ENCODE measurements at regions not wholly inside any gene's neighbourhood (a gene's known extent, or its start where the extent isn't known, plus 50 kb on each side); places are given as distances from the start of the nearest gene placed in this dataset.

GRCh38 chr5:35303152-35303551 is 72.9 kb upstream of the PRLR start:
- H3K4me3 ChIP-seq (ENCODE audit: low read depth, low read length): no peak overlapping the region
- TF ChIP-seq CTCF (IDR thresholded peaks at IDR 0.05; ENCODE audit: insufficient read depth, low read depth, low read length, missing control alignments): no peak
- DNase-seq (ENCODE audit: low read depth): peak; percentile 64

- DNase-seq (ENCODE audit: low read depth): peak; percentile 78
- H3K4me3 ChIP-seq (ENCODE audit: low read depth, low read length): no peak overlapping the region
- no peak for TF ChIP-seq CTCF (IDR thresholded peaks at IDR 0.05; ENCODE audit: insufficient read depth, low read depth, low read length, missing control alignments)
Measured at GRCh38 chr5:35302544-35302943, 72.3 kb upstream of the PRLR start.

GRCh38 chr5:35297755-35298154 is 67.5 kb upstream of the PRLR start:
- no peak for DNase-seq (ENCODE audit: low read depth)
- no peak overlapping the region for H3K4me3 ChIP-seq (ENCODE audit: low read depth, low read length)

GRCh38 chr5:35294976-35295375 is 64.7 kb upstream of the PRLR start:
- no peak for TF ChIP-seq CTCF (IDR thresholded peaks at IDR 0.05; ENCODE audit: insufficient read depth, low read depth, low read length, missing control alignments)
- DNase-seq (ENCODE audit: low read depth): no peak
- no peak overlapping the region for H3K4me3 ChIP-seq (ENCODE audit: low read depth, low read length)

More at GRCh38 chr5:35297755-35298154, 67.5 kb upstream of the PRLR start:
- no peak for TF ChIP-seq CTCF (IDR thresholded peaks at IDR 0.05; ENCODE audit: insufficient read depth, low read depth, low read length, missing control alignments)

GRCh38 chr5:35294017-35294416 is 63.7 kb upstream of the PRLR start:
- no peak overlapping the region for H3K4me3 ChIP-seq (ENCODE audit: low read depth, low read length)
- no peak for DNase-seq (ENCODE audit: low read depth)
- TF ChIP-seq CTCF (IDR thresholded peaks at IDR 0.05; ENCODE audit: insufficient read depth, low read depth, low read length, missing control alignments): no peak

- H3K4me3 ChIP-seq (ENCODE audit: low read depth, low read length): no peak overlapping the region
- no peak for DNase-seq (ENCODE audit: low read depth)
- TF ChIP-seq CTCF (IDR thresholded peaks at IDR 0.05; ENCODE audit: insufficient read depth, low read depth, low read length, missing control alignments): no peak
Measured at GRCh38 chr5:35285435-35285834, 55.1 kb upstream of the PRLR start.

- no peak overlapping the region for H3K4me3 ChIP-seq (ENCODE audit: low read depth, low read length)
- no peak for TF ChIP-seq CTCF (IDR thresholded peaks at IDR 0.05; ENCODE audit: insufficient read depth, low read depth, low read length, missing control alignments)
- DNase-seq (ENCODE audit: low read depth): no peak
Measured at GRCh38 chr5:35285011-35285410, 54.7 kb upstream of the PRLR start.

Measured in GM12865 (cell line).